ENCODE measurements at regions not wholly inside any gene's neighbourhood (a gene's known extent, or its start where the extent isn't known, plus 50 kb on each side); places are given as distances from the start of the nearest gene placed in this dataset.
A peak's percentile ranks its signal among the peaks of the same experiment; 100 is the strongest.
"Not testable (repeated sequence)": the region's sequence is repeated elsewhere in the genome, so short reads cannot be mapped to it uniquely, and the experiment has no call there.

GRCh38 chr4:17436047-17436749 is 75.7 kb downstream of the QDPR start:
- DNase-seq: not testable (repeated sequence)

- no peak for DNase-seq
These were observed 78.1 kb downstream of the QDPR start for GRCh38 chr4:17433827-17434226.

- no peak for DNase-seq
These were observed 83.9 kb downstream of the QDPR start for GRCh38 chr4:17427991-17428390.

- no peak for DNase-seq
These were observed 85.7 kb downstream of the QDPR start for GRCh38 chr4:17426222-17426621.

GRCh38 chr4:17418010-17418409 is 93.9 kb downstream of the QDPR start:
- no peak for DNase-seq

GRCh38 chr4:17414392-17414791 is 97.5 kb downstream of the QDPR start:
- no peak for DNase-seq

GRCh38 chr4:17400686-17401085 is 111.2 kb downstream of the QDPR start:
- DNase-seq: no peak

GRCh38 chr4:17398805-17399204 is 113.1 kb downstream of the QDPR start:
- no peak for DNase-seq

GRCh38 chr4:17398035-17398434 is 113.9 kb downstream of the QDPR start:
- DNase-seq: no peak

- no peak for DNase-seq
These were observed 114.3 kb downstream of the QDPR start for GRCh38 chr4:17397611-17398010.

GRCh38 chr4:17385403-17385802 is 126.5 kb downstream of the QDPR start:
- peak in 12 of 56 donors; percentile 0 to 21 (median 8) for DNase-seq

- DNase-seq: no peak
These were observed 131.5 kb downstream of the QDPR start for GRCh38 chr4:17380347-17380746.

- DNase-seq: no peak
These were observed 135.7 kb downstream of the QDPR start for GRCh38 chr4:17376205-17376604.

- DNase-seq: no peak
These were observed 138.2 kb downstream of the QDPR start for GRCh38 chr4:17373666-17374065.

- no peak for DNase-seq
These were observed 141.1 kb downstream of the QDPR start for GRCh38 chr4:17370818-17371217.

- no peak for DNase-seq
These were observed 143.5 kb downstream of the QDPR start for GRCh38 chr4:17368408-17368807.

GRCh38 chr4:17367201-17367600 is 144.7 kb downstream of the QDPR start:
- no peak for DNase-seq

GRCh38 chr4:17366496-17366895 is 145.4 kb downstream of the QDPR start:
- DNase-seq: no peak

- no peak for DNase-seq
These were observed 149.5 kb downstream of the QDPR start for GRCh38 chr4:17362430-17362829.

- DNase-seq: no peak
These were observed 153.6 kb downstream of the QDPR start for GRCh38 chr4:17358241-17358640.

GRCh38 chr4:17356926-17357325 is 155.0 kb downstream of the QDPR start:
- peak in 1 of 56 donors; percentile 2 for DNase-seq

GRCh38 chr4:17352357-17352756 is 159.5 kb downstream of the QDPR start:
- no peak for DNase-seq

- peak in 7 of 56 donors; percentile 0 to 42 (median 7) for DNase-seq
These were observed 164.4 kb downstream of the QDPR start for GRCh38 chr4:17347445-17347844.

- no peak for DNase-seq
These were observed 172.5 kb downstream of the QDPR start for GRCh38 chr4:17339376-17339775.
